H1 (cell line): ENCODE measurements at regions not wholly inside any gene's neighbourhood (a gene's known extent, or its start where the extent isn't known, plus 50 kb on each side); places are given as distances from the start of the nearest gene placed in this dataset.

Experiments used
- EZH2 ChIP-seq: fragments of 200-600 bp; sonication (generic); IDR thresholded peaks from 2 replicates; pipeline ENCODE4 v1.7.1; 2012; ENCODE audit warnings: low read depth, mild to moderate bottlenecking, moderate library complexity, low read length, inconsistent platforms; ENCODE audit not compliant: severe bottlenecking
- POLR2A ChIP-seq, 2 experiments: IDR thresholded peaks; 1 replicate in 1 of 2; 2 replicates in 1 of 2; pipeline ENCODE4 v1.6.1; 2011; ENCODE audit warnings: low read depth in 2 of 2, low read length in 2 of 2, mild to moderate bottlenecking in 2 of 2; ENCODE audit errors: control extremely low read depth in 1 of 2
- TF ChIP-seq, protein P1 (sequence below), 3 experiments: IDR thresholded peaks; 1 replicate in 2 of 3; 2 replicates in 1 of 3; pipeline versions ENCODE4 v1.5.1 to v1.6.1; 2011; ENCODE audit warnings: low read length in 3 of 3, mild to moderate bottlenecking in 3 of 3, inconsistent platforms in 2 of 3, low read depth in 1 of 3, moderate library complexity in 1 of 3; ENCODE audit not compliant: insufficient read depth in 1 of 3; ENCODE audit errors: control extremely low read depth in 1 of 3

- TF ChIP-seq, protein P1, sequence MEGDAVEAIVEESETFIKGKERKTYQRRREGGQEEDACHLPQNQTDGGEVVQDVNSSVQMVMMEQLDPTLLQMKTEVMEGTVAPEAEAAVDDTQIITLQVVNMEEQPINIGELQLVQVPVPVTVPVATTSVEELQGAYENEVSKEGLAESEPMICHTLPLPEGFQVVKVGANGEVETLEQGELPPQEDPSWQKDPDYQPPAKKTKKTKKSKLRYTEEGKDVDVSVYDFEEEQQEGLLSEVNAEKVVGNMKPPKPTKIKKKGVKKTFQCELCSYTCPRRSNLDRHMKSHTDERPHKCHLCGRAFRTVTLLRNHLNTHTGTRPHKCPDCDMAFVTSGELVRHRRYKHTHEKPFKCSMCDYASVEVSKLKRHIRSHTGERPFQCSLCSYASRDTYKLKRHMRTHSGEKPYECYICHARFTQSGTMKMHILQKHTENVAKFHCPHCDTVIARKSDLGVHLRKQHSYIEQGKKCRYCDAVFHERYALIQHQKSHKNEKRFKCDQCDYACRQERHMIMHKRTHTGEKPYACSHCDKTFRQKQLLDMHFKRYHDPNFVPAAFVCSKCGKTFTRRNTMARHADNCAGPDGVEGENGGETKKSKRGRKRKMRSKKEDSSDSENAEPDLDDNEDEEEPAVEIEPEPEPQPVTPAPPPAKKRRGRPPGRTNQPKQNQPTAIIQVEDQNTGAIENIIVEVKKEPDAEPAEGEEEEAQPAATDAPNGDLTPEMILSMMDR (IDR thresholded peaks at IDR 0.05; ENCODE audit: control extremely low read depth in 1 of 3, insufficient read depth in 1 of 3, low read depth in 1 of 3, low read length in 3 of 3), result peak in 1 of 3 experiments; percentile 4; a peak in 1 of 4 replicates
- no peak for TF ChIP-seq POLR2A (IDR thresholded peaks at IDR 0.05; ENCODE audit: control extremely low read depth in 1 of 2, low read depth in 2 of 2, low read length in 2 of 2)
- TF ChIP-seq EZH2, result no peak
These were observed 165.4 kb downstream of the ACTR3B start for GRCh38 chr7:152924826-152925411.
